ENCODE measurements at regions not wholly inside any gene's neighbourhood (a gene's known extent, or its start where the extent isn't known, plus 50 kb on each side); places are given as distances from the start of the nearest gene placed in this dataset.

- H3K4me3 ChIP-seq (ENCODE audit: low read depth, low read length): no peak overlapping the region
- no peak for DNase-seq (ENCODE audit: low read depth)
- TF ChIP-seq, protein P1, sequence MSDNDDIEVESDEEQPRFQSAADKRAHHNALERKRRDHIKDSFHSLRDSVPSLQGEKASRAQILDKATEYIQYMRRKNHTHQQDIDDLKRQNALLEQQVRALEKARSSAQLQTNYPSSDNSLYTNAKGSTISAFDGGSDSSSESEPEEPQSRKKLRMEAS (IDR thresholded peaks at IDR 0.05; ENCODE audit: low read depth, low read length): no peak
- no peak for TF ChIP-seq POLR2A (IDR thresholded peaks at IDR 0.05; ENCODE audit: extremely low read depth, insufficient read length)
- TF ChIP-seq MYC (IDR thresholded peaks at IDR 0.05; ENCODE audit: low read depth, low read length): no peak
Measured at GRCh38 chr14:85124631-85125290, 405.2 kb upstream of the FLRT2 start.

- TF ChIP-seq, protein P1 (IDR thresholded peaks at IDR 0.05; ENCODE audit: low read depth, low read length): no peak
- TF ChIP-seq MYC (IDR thresholded peaks at IDR 0.05; ENCODE audit: low read depth, low read length): no peak
- DNase-seq (ENCODE audit: low read depth): no peak
- no peak overlapping the region for H3K4me3 ChIP-seq (ENCODE audit: low read depth, low read length)
Measured at GRCh38 chr14:85125291-85125670, 404.7 kb upstream of the FLRT2 start.

DNA sequence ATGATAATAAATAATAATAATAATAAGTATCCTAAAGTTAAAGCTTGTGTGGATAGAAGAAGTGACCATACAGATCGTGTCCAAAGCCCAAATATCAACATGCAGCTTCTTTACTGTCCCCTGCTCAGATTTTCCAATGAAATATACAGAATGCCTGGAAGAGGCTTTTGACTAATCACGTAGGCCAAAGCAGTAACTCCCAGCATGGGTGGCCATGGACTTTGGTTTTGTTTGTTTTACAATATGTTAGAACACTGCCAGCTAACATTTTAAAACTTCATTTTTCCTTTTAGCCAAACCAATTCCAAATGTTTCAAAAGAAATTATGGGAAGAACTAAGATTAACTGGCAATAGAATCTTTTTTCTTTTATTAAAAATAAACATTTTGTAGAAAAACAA lies 400.0 kb upstream of the FLRT2 start:
- TF ChIP-seq, protein P1 (IDR thresholded peaks at IDR 0.05; ENCODE audit: low read depth, low read length): no peak
- TF ChIP-seq MYC (IDR thresholded peaks at IDR 0.05; ENCODE audit: low read depth, low read length) (no peak), POLR2A (IDR thresholded peaks at IDR 0.05; ENCODE audit: extremely low read depth, insufficient read length) (no peak)
- TF ChIP-seq, protein P2, sequence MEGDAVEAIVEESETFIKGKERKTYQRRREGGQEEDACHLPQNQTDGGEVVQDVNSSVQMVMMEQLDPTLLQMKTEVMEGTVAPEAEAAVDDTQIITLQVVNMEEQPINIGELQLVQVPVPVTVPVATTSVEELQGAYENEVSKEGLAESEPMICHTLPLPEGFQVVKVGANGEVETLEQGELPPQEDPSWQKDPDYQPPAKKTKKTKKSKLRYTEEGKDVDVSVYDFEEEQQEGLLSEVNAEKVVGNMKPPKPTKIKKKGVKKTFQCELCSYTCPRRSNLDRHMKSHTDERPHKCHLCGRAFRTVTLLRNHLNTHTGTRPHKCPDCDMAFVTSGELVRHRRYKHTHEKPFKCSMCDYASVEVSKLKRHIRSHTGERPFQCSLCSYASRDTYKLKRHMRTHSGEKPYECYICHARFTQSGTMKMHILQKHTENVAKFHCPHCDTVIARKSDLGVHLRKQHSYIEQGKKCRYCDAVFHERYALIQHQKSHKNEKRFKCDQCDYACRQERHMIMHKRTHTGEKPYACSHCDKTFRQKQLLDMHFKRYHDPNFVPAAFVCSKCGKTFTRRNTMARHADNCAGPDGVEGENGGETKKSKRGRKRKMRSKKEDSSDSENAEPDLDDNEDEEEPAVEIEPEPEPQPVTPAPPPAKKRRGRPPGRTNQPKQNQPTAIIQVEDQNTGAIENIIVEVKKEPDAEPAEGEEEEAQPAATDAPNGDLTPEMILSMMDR (IDR thresholded peaks at IDR 0.05; ENCODE audit: low read depth, low read length): no peak
- no peak overlapping the region for H3K4me3 ChIP-seq (ENCODE audit: low read depth, low read length)

GRCh38 chr14:85131226-85131922 lies 398.6 kb upstream of the FLRT2 start:
- DNase-seq (ENCODE audit: low read depth): no peak
- TF ChIP-seq MYC (IDR thresholded peaks at IDR 0.05; ENCODE audit: low read depth, low read length): no peak
- TF ChIP-seq, protein P1 (IDR thresholded peaks at IDR 0.05; ENCODE audit: low read depth, low read length): no peak
- TF ChIP-seq, protein P2 (IDR thresholded peaks at IDR 0.05; ENCODE audit: low read depth, low read length): no peak
- no peak for TF ChIP-seq POLR2A (IDR thresholded peaks at IDR 0.05; ENCODE audit: extremely low read depth, insufficient read length)
- no peak overlapping the region for H3K4me3 ChIP-seq (ENCODE audit: low read depth, low read length)

More for the DNA sequence above, 400.0 kb upstream of the FLRT2 start:
- DNase-seq (ENCODE audit: low read depth): no peak

DNA sequence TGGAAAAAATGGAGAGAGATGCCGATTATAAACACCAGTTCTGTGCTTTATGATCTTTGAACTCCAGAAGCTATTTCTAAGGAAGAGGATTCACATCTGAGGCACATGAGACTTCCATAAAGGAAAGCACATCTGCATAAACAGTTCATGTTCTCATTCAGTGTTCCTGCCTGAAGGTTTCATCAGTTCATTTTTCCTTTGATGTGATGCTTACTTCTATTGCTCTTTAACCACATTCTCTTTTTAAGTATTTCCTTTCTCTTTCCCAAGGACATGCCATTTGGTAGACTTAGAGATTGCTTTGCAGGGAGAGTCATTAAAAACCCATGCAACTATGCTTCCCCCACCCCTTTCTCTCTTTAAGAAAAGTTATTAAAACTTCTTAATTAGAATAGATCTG lies 387.0 kb upstream of the FLRT2 start:
- no peak for DNase-seq (ENCODE audit: low read depth)
- H3K4me3 ChIP-seq (ENCODE audit: low read depth, low read length): no peak overlapping the region
- TF ChIP-seq POLR2A (IDR thresholded peaks at IDR 0.05; ENCODE audit: extremely low read depth, insufficient read length): no peak
- TF ChIP-seq, protein P1 (IDR thresholded peaks at IDR 0.05; ENCODE audit: low read depth, low read length): no peak
- TF ChIP-seq MYC (IDR thresholded peaks at IDR 0.05; ENCODE audit: low read depth, low read length): no peak
- TF ChIP-seq, protein P2 (IDR thresholded peaks at IDR 0.05; ENCODE audit: low read depth, low read length): no peak

- TF ChIP-seq POLR2A (IDR thresholded peaks at IDR 0.05; ENCODE audit: extremely low read depth, insufficient read length) (no peak), MYC (IDR thresholded peaks at IDR 0.05; ENCODE audit: low read depth, low read length) (no peak)
- TF ChIP-seq, protein P2 (IDR thresholded peaks at IDR 0.05; ENCODE audit: low read depth, low read length): no peak
- TF ChIP-seq, protein P1 (IDR thresholded peaks at IDR 0.05; ENCODE audit: low read depth, low read length): no peak
- DNase-seq (ENCODE audit: low read depth): no peak
- no peak overlapping the region for H3K4me3 ChIP-seq (ENCODE audit: low read depth, low read length)
Measured at GRCh38 chr14:85146779-85147178, 383.2 kb upstream of the FLRT2 start.

All from NB4 (cell line).